ENCODE measurements at regions not wholly inside any gene's neighbourhood (a gene's known extent, or its start where the extent isn't known, plus 50 kb on each side); places are given as distances from the start of the nearest gene placed in this dataset.
A peak's percentile ranks its signal among the peaks of the same experiment; 100 is the strongest.

DNA sequence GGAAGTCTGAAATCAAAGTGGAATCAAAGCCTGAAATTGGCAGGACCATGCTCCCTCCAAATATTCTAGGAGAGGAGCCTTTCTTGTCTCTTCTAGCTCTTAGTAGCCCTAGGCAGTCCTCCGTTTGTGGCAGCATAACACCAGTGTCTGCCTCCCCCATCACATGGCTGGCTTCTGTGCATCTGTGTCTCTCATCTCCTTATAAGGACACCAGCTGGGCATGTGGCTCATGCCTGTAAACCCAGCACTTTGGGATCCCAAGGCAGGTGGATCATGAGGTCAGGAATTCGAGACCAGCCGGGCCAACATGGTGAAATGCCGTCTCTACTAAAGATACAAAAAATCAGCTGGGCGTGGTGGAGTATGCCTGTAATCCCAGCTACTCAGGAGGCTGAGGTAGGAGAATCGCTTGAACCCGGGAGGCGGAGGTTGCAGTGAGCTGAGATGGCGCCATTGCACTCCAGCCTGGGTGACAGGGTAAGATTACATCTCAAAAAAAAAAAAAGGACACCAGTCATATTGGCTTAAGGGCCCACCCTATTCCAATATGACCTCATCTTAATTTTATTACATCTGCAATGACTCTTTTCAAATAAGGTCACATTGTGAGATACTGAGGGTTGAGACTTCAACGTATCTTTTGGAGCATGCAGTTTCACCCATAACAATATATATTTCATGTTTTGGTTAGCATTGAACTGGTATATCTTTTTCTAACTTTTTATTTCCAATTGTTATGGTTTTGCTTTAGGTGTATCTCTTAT is 148.0 kb upstream of the TPM1 start:
- BruUV-seq (replicated peaks) = no TSS peak
- Histone ChIP-seq H3K36me3 (ENCODE audit: low read depth) (no peaks in the 10 kb centered on the region), H3F3A (ENCODE audit: insufficient read depth, low read depth) (peaks cover 44% of the 10 kb centered on the region), H3K4me1 (replicated peaks; ENCODE audit: insufficient read depth) (peaks cover 72% of the 10 kb centered on the region), H3K4me2 (peak overlapping the region; percentile 79), H3K9me2 (ENCODE audit: insufficient read depth) (no peaks in the 10 kb centered on the region), H3K4me3 (0 out of 2 replicates have a peak overlapping the region, but pooled peaks have one; percentile 38), H4K20me1 (ENCODE audit: insufficient read depth) (no peaks in the 10 kb centered on the region), H3K27ac (peak overlapping the region; percentile 100), H3K27me3 (ENCODE audit: insufficient read depth, low read depth) (no peaks in the 10 kb centered on the region), H3K79me2 (ENCODE audit: low read depth) (no peaks in the 10 kb centered on the region), H2AFZ (no peak overlapping the region), H3K9me3 (ENCODE audit: insufficient read depth, low read depth) (no peaks in the 10 kb centered on the region)
- CTCF ChIA-PET = interaction anchor here (0.6 kb wide), 1 partner anchor 48 kb away, joined by 7 read pairs; no protein-coding TSS in a partner anchor
- TF ChIP-seq, protein P1, sequence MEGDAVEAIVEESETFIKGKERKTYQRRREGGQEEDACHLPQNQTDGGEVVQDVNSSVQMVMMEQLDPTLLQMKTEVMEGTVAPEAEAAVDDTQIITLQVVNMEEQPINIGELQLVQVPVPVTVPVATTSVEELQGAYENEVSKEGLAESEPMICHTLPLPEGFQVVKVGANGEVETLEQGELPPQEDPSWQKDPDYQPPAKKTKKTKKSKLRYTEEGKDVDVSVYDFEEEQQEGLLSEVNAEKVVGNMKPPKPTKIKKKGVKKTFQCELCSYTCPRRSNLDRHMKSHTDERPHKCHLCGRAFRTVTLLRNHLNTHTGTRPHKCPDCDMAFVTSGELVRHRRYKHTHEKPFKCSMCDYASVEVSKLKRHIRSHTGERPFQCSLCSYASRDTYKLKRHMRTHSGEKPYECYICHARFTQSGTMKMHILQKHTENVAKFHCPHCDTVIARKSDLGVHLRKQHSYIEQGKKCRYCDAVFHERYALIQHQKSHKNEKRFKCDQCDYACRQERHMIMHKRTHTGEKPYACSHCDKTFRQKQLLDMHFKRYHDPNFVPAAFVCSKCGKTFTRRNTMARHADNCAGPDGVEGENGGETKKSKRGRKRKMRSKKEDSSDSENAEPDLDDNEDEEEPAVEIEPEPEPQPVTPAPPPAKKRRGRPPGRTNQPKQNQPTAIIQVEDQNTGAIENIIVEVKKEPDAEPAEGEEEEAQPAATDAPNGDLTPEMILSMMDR (conservative IDR thresholded peaks at IDR 0.05) = no peak
- TF ChIP-seq EZH2 (IDR thresholded peaks at IDR 0.05; ENCODE audit: low read depth) = no peak
- POLR2A ChIA-PET (ENCODE audit: unreplicated experiment) = no interaction called here
- DNase-seq = peak in 1 of 2 experiments; percentile 36
- intact Hi-C loops (cut with micrococcal nuclease; ENCODE audit: unreplicated experiment) = loop anchor here (5.0 kb wide), 1 partner anchor 198 kb away; no protein-coding TSS in a partner anchor

DNA sequence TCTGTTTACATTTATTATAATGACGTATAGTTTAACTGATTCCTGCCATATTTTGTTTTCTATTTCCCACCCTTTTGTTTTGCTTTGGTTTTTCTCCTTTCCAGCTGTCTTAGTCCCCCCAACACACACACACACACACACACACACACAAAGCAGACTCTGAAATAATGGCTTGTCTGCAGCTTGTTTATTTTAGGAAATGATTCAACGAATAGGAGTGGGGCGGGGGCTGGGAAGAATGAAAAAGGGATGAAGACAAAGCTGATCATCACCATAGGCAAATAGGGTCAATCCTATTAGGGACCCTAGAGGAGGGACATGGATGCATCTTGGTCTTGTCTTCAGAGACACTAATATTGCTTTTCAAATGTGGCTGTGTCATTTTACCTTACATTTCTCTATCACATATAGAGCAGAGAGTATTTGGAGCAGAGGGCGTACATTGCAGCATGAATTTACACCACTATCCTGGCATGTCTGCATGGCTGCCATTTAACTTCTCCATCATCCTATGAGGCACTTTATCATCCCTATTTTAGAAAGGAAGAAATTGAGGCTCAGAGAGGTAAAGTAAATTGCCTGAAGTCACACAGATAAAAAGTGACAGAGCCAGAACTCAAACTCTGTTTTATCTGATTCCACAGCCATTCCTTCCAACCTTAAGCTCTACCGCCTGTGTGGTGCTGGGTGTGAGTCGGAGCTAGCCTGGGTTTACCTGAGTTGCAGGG is 147.2 kb upstream of the TPM1 start:
- Histone ChIP-seq H3K4me2 (peak overlapping the region; percentile 79), H3K36me3 (ENCODE audit: low read depth) (no peaks in the 10 kb centered on the region), H3K9me3 (ENCODE audit: insufficient read depth, low read depth) (no peaks in the 10 kb centered on the region), H3F3A (ENCODE audit: insufficient read depth, low read depth) (peaks cover 48% of the 10 kb centered on the region), H3K4me3 (peak overlapping the region; percentile 38), H3K4me1 (replicated peaks; ENCODE audit: insufficient read depth) (peaks cover 73% of the 10 kb centered on the region), H3K27ac (peak overlapping the region; percentile 100), H2AFZ (no peak overlapping the region), H3K79me2 (ENCODE audit: low read depth) (no peaks in the 10 kb centered on the region), H3K9me2 (ENCODE audit: insufficient read depth) (no peaks in the 10 kb centered on the region), H4K20me1 (ENCODE audit: insufficient read depth) (no peaks in the 10 kb centered on the region), H3K27me3 (ENCODE audit: insufficient read depth, low read depth) (no peaks in the 10 kb centered on the region)
- intact Hi-C loops (cut with micrococcal nuclease; ENCODE audit: unreplicated experiment) = loop anchor here (5.0 kb wide), 1 partner anchor 197 kb away; no protein-coding TSS in a partner anchor
- CTCF ChIA-PET = interaction anchor here (0.6 kb wide), 1 partner anchor 49 kb away, joined by 7 read pairs; no protein-coding TSS in a partner anchor
- TF ChIP-seq, protein P1 (conservative IDR thresholded peaks at IDR 0.05) = no peak
- TF ChIP-seq EZH2 (IDR thresholded peaks at IDR 0.05; ENCODE audit: low read depth) = no peak
- no TSS peak for BruUV-seq (replicated peaks)
- peak in 1 of 2 experiments; percentile 35 for DNase-seq
- POLR2A ChIA-PET (ENCODE audit: unreplicated experiment) = interaction anchor here (0.6 to 0.9 kb wide), 2 partner anchors 38 to 50 kb away, joined by 3 to 4 read pairs; no protein-coding TSS in a partner anchor

DNA sequence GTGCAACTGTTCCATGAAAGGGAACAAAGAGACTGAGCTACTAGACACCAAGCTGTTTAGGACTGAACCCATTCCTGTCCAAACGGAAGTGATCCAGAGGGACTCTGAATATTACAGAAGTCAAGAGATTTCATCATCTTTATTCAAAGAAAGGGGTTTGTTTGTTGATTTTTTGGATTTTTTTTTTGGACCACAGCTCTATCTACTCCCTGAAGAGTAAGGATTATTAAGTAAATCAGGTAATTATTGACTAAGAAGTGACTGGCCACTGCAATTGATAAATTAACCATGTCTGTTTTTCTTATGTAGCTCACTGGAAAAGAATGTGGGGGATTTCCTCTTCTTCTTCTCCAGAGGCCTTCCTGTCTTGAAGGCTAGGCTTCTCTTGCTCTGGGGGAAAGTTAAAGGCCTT is 146.6 kb upstream of the TPM1 start:
- ChIA-PET CTCF (no interaction called here), POLR2A (ENCODE audit: unreplicated experiment) (interaction anchor here (0.6 to 0.9 kb wide), 2 partner anchors 39 to 51 kb away, joined by 3 to 4 read pairs; no protein-coding TSS in a partner anchor)
- H4K20me1 ChIP-seq (ENCODE audit: insufficient read depth) = no peaks in the 10 kb centered on the region
- peak overlapping the region; percentile 38 for H3K4me3 ChIP-seq
- H3K4me2 ChIP-seq = peak overlapping the region; percentile 79
- H3K27me3 ChIP-seq (ENCODE audit: insufficient read depth, low read depth) = no peaks in the 10 kb centered on the region
- peaks cover 77% of the 10 kb centered on the region for H3K4me1 ChIP-seq (replicated peaks; ENCODE audit: insufficient read depth)
- BruUV-seq (replicated peaks) = no TSS peak
- no peak for TF ChIP-seq EZH2 (IDR thresholded peaks at IDR 0.05; ENCODE audit: low read depth)
- TF ChIP-seq, protein P1 (conservative IDR thresholded peaks at IDR 0.05) = no peak
- no peak overlapping the region for H2AFZ ChIP-seq
- peak in 1 of 2 experiments; percentile 85 for DNase-seq
- H3K79me2 ChIP-seq (ENCODE audit: low read depth) = no peaks in the 10 kb centered on the region
- H3K9me3 ChIP-seq (ENCODE audit: insufficient read depth, low read depth) = no peaks in the 10 kb centered on the region
- H3F3A ChIP-seq (ENCODE audit: insufficient read depth, low read depth) = peaks cover 54% of the 10 kb centered on the region
- intact Hi-C loops (cut with micrococcal nuclease; ENCODE audit: unreplicated experiment) = loop anchor here (1.0 to 5.0 kb wide), 5 partner anchors 46 to 213 kb away; no protein-coding TSS in a partner anchor
- H3K36me3 ChIP-seq (ENCODE audit: low read depth) = no peaks in the 10 kb centered on the region
- no peaks in the 10 kb centered on the region for H3K9me2 ChIP-seq (ENCODE audit: insufficient read depth)
- peak overlapping the region; percentile 100 for H3K27ac ChIP-seq
